ENCODE measurements at regions not wholly inside any gene's neighbourhood (a gene's known extent, or its start where the extent isn't known, plus 50 kb on each side); places are given as distances from the start of the nearest gene placed in this dataset.

DNA sequence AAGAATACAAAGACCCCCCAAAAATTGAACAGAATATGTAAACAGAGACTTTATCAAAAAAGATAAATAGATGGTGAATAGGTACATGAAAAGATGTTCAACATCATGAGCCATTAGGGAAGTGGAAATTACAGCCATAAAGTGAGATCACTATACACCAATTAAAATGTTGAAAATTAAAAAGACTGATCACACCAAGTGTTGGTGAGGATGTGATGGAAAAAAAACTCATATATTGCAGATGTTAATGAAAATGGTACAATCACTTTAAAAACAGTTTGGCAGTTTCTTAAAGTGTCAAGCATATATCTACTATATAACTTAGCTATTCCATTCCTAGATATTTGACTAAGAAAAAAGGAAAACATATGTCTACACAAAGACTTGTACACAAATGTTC, 280.5 kb downstream of the DHX35 start:
- TF ChIP-seq EZH2phosphoT487 (IDR thresholded peaks at IDR 0.05; ENCODE audit: unreplicated experiment) = no peak
- TF ChIP-seq, protein P1, sequence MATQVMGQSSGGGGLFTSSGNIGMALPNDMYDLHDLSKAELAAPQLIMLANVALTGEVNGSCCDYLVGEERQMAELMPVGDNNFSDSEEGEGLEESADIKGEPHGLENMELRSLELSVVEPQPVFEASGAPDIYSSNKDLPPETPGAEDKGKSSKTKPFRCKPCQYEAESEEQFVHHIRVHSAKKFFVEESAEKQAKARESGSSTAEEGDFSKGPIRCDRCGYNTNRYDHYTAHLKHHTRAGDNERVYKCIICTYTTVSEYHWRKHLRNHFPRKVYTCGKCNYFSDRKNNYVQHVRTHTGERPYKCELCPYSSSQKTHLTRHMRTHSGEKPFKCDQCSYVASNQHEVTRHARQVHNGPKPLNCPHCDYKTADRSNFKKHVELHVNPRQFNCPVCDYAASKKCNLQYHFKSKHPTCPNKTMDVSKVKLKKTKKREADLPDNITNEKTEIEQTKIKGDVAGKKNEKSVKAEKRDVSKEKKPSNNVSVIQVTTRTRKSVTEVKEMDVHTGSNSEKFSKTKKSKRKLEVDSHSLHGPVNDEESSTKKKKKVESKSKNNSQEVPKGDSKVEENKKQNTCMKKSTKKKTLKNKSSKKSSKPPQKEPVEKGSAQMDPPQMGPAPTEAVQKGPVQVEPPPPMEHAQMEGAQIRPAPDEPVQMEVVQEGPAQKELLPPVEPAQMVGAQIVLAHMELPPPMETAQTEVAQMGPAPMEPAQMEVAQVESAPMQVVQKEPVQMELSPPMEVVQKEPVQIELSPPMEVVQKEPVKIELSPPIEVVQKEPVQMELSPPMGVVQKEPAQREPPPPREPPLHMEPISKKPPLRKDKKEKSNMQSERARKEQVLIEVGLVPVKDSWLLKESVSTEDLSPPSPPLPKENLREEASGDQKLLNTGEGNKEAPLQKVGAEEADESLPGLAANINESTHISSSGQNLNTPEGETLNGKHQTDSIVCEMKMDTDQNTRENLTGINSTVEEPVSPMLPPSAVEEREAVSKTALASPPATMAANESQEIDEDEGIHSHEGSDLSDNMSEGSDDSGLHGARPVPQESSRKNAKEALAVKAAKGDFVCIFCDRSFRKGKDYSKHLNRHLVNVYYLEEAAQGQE (IDR thresholded peaks at IDR 0.05; ENCODE audit: unreplicated experiment) = no peak
- TF ChIP-seq, protein P2, sequence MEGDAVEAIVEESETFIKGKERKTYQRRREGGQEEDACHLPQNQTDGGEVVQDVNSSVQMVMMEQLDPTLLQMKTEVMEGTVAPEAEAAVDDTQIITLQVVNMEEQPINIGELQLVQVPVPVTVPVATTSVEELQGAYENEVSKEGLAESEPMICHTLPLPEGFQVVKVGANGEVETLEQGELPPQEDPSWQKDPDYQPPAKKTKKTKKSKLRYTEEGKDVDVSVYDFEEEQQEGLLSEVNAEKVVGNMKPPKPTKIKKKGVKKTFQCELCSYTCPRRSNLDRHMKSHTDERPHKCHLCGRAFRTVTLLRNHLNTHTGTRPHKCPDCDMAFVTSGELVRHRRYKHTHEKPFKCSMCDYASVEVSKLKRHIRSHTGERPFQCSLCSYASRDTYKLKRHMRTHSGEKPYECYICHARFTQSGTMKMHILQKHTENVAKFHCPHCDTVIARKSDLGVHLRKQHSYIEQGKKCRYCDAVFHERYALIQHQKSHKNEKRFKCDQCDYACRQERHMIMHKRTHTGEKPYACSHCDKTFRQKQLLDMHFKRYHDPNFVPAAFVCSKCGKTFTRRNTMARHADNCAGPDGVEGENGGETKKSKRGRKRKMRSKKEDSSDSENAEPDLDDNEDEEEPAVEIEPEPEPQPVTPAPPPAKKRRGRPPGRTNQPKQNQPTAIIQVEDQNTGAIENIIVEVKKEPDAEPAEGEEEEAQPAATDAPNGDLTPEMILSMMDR (conservative IDR thresholded peaks at IDR 0.05; ENCODE audit: low read depth in 2 of 2) = no peak
- TF ChIP-seq POLR2AphosphoS5 (IDR thresholded peaks at IDR 0.05; ENCODE audit: low read depth) = no peak
